SK-N-SH treated with all-trans-retinoic acid at 6 μM for 48 hours (cell line): ENCODE measurements at regions not wholly inside any gene's neighbourhood (a gene's known extent, or its start where the extent isn't known, plus 50 kb on each side); places are given as distances from the start of the nearest gene placed in this dataset.

ENCODE experiments used
- CSRNP3 ChIP-seq: fragments of 250-450 bp; sonication (Bioruptor Pico); IDR thresholded peaks from 2 replicates; pipeline ENCODE4 v1.5.1; 2021; ENCODE audit warnings: mild to moderate bottlenecking, moderate library complexity
- ESRRG ChIP-seq: fragments of 250-450 bp; sonication (Bioruptor Pico); IDR thresholded peaks from 2 replicates; pipeline ENCODE4 v1.6.1; 2021; ENCODE audit warnings: mild to moderate bottlenecking
- ISL1 ChIP-seq: fragments of 250-450 bp; sonication (Bioruptor Pico); IDR thresholded peaks from 2 replicates; pipeline ENCODE4 v2.1.2; 2022; ENCODE audit warnings: mild to moderate bottlenecking, moderate library complexity
- OSR1 ChIP-seq: fragments of 250-450 bp; sonication (Bioruptor Pico); IDR thresholded peaks from 2 replicates; pipeline ENCODE4 v1.8.0; 2022; ENCODE audit warnings: moderate library complexity, mild to moderate bottlenecking, inconsistent platforms
- PATZ1 ChIP-seq: fragments of 250-450 bp; sonication (Bioruptor Pico); IDR thresholded peaks from 2 replicates; pipeline ENCODE4 v1.8.0; 2020; ENCODE audit warnings: mild to moderate bottlenecking, moderate library complexity, borderline replicate concordance
- POU6F1 ChIP-seq: fragments of 250-450 bp; sonication (Bioruptor Pico); IDR thresholded peaks from 2 replicates; pipeline ENCODE4 v1.8.0; 2021; ENCODE audit warnings: low read depth, mild to moderate bottlenecking, moderate library complexity, borderline replicate concordance
- RARB ChIP-seq: fragments of 250-450 bp; sonication (Bioruptor Pico); IDR thresholded peaks from 2 replicates; pipeline ENCODE4 v1.8.0; 2021; ENCODE audit warnings: mild to moderate bottlenecking, moderate library complexity
- TSHZ2 ChIP-seq: fragments of 250-450 bp; sonication (Bioruptor Pico); IDR thresholded peaks from 2 replicates; pipeline ENCODE4 v1.5.0; 2020; ENCODE audit warnings: mild to moderate bottlenecking, moderate library complexity
- ZC3H10 ChIP-seq: fragments of 250-450 bp; sonication (Bioruptor Pico); IDR thresholded peaks from 2 replicates; pipeline ENCODE4 v1.5.1; 2021; ENCODE audit warnings: mild to moderate bottlenecking, moderate library complexity
- ZFP30 ChIP-seq: fragments of 450-650 bp; formaldehyde crosslinking; IDR thresholded peaks from 2 replicates; pipeline ENCODE4 v1.5.0; 2022; ENCODE audit warnings: mild to moderate bottlenecking, moderate library complexity
- ZNF565 ChIP-seq: fragments of 450-650 bp; formaldehyde crosslinking; conservative IDR thresholded peaks from 2 replicates; pipeline ENCODE4 v1.5.0; 2020; ENCODE audit warnings: low read depth, mild to moderate bottlenecking, moderate library complexity

- TF ChIP-seq ZFP30 (CRISPR knock-in tag) (no peak), POU6F1 (CRISPR knock-in tag) (no peak), TSHZ2 (CRISPR knock-in tag) (no peak), RARB (CRISPR knock-in tag) (no peak), PATZ1 (CRISPR knock-in tag) (no peak), ISL1 (CRISPR knock-in tag) (no peak), OSR1 (CRISPR knock-in tag) (no peak), ESRRG (no peak), CSRNP3 (CRISPR knock-in tag) (no peak), ZNF565 (no peak), ZC3H10 (CRISPR knock-in tag) (no peak)
These were observed 76.3 kb upstream of the ID2 start for GRCh38 chr2:8605351-8606065.
